H1 (cell line): ENCODE measurements at regions not wholly inside any gene's neighbourhood (a gene's known extent, or its start where the extent isn't known, plus 50 kb on each side); places are given as distances from the start of the nearest gene placed in this dataset.

Experiments used
- CTCF ChIA-PET: fragments of 300-600 bp; sonication (Branson Sonifier 250); formaldehyde crosslinking; loops from one replicate; lab custom pipeline; 2021; ENCODE audit not compliant: partially characterized antibody; lab: Charles Lee
- POLR2A ChIA-PET: fragments of 300-600 bp; sonication (Branson Sonifier 250); formaldehyde crosslinking; loops from one replicate; lab custom pipeline; 2021; ENCODE audit warnings: inconsistent platforms; ENCODE audit not compliant: partially characterized antibody; lab: Charles Lee
- DNase-seq, 2 experiments: peaks; one replicate each; pipeline versions ENCODE4 v3.0.0 to v3.0.0-alpha.2; 2010 to 2022; ENCODE audit warnings: low spot score in 2 of 2, low read depth in 1 of 2, mixed read lengths in 1 of 2
- FAIRE-seq: peaks from 2 replicates; lab custom pipeline; 2011; peaks lifted over from hg19 to GRCh38; lab: Jason Lieb, UNC
- H2AFZ ChIP-seq: 2 replicates; pipeline ENCODE4 v1.8.1; 2012; ENCODE audit warnings: low read length, inconsistent platforms
- H2AK5ac ChIP-seq: 2 replicates; pipeline ENCODE4 v1.6.1; 2013; ENCODE audit warnings: low read depth, low read length
- H2BK120ac ChIP-seq: replicated peaks from 2 replicates; pipeline ENCODE3; 2013; ENCODE audit warnings: low read depth, low read length, inconsistent platforms
- H2BK12ac ChIP-seq: 2 replicates; pipeline ENCODE4 v1.6.1; 2013; ENCODE audit warnings: low read depth, low read length
- H2BK15ac ChIP-seq: 2 replicates; pipeline ENCODE4 v1.6.1; 2013; ENCODE audit warnings: low read length
- H2BK20ac ChIP-seq: 2 replicates; pipeline ENCODE4 v1.6.1; 2013; ENCODE audit warnings: low read length
- H2BK5ac ChIP-seq: 2 replicates; pipeline ENCODE4 v1.6.1; 2013; ENCODE audit warnings: low read depth, low read length
- H3K14ac ChIP-seq: 2 replicates; pipeline ENCODE4 v1.6.1; 2013; ENCODE audit warnings: inconsistent platforms; ENCODE audit not compliant: insufficient read length
- H3K18ac ChIP-seq: 2 replicates; pipeline ENCODE4 v1.6.1; 2013; ENCODE audit warnings: low read length; ENCODE audit errors: extremely low read depth
- H3K23ac ChIP-seq: 2 replicates; pipeline ENCODE4 v1.6.1; 2013; ENCODE audit warnings: inconsistent platforms; ENCODE audit not compliant: insufficient read length
- H3K23me2 ChIP-seq: 2 replicates; pipeline ENCODE4 v1.6.1; 2013; ENCODE audit warnings: low read depth, low read length
- H3K27ac ChIP-seq: 2 replicates; pipeline ENCODE4 v1.6.1; 2011; ENCODE audit warnings: low read depth, low read length, inconsistent platforms
- H3K27me3 ChIP-seq, 4 experiments: replicated peaks in 1 of 4; 1 replicate in 1 of 4; 2 replicates in 3 of 4; pipeline versions ENCODE4 v1.6.1 to v1.8.1; 2011 to 2013; ENCODE audit warnings: low read length in 3 of 4, mild to moderate bottlenecking in 3 of 4, inconsistent platforms in 2 of 4, mixed read lengths in 2 of 4, moderate library complexity in 1 of 4; ENCODE audit not compliant: control insufficient read depth in 3 of 4, insufficient read depth in 3 of 4; ENCODE audit errors: extremely low read depth in 1 of 4
- H3K36me3 ChIP-seq, 4 experiments: 2 replicates each; pipeline versions ENCODE4 v1.6.1 to v1.8.1; 2011 to 2013; ENCODE audit warnings: mild to moderate bottlenecking in 4 of 4, low read length in 3 of 4, moderate library complexity in 2 of 4, control low read depth in 1 of 4, inconsistent platforms in 1 of 4; ENCODE audit not compliant: insufficient read depth in 4 of 4, control insufficient read depth in 2 of 4
- H3K4ac ChIP-seq: replicated peaks from 2 replicates; pipeline ENCODE3; 2013; ENCODE audit warnings: low read length, low read depth, mixed read lengths, inconsistent platforms; ENCODE audit not compliant: insufficient read length
- H3K4me1 ChIP-seq, 4 experiments: replicated peaks in 1 of 4; 1 replicate in 1 of 4; 2 replicates in 3 of 4; pipeline versions ENCODE4 v1.6.1 to v1.8.1; 2011 to 2013; ENCODE audit warnings: low read length in 3 of 4, inconsistent platforms in 2 of 4, mixed read lengths in 1 of 4; ENCODE audit not compliant: insufficient read depth in 4 of 4, control insufficient read depth in 3 of 4
- H3K4me2 ChIP-seq, 2 experiments: 2 replicates each; pipeline versions ENCODE4 v1.6.1 to v1.8.1; 2011 to 2013; ENCODE audit warnings: low read depth in 2 of 2, low read length in 2 of 2, control low read depth in 1 of 2, inconsistent platforms in 1 of 2, mild to moderate bottlenecking in 1 of 2; ENCODE audit not compliant: insufficient read depth in 1 of 2
- H3K4me3 ChIP-seq, 4 experiments: fragments of 200-600, 300-600 bp in 1 of 4; sonication (generic), shearing (Covaris generic), sonication (Bioruptor Twin) in 1 of 4; 2 replicates each; pipeline versions ENCODE4 v1.5.1 to v1.8.1; 2011 to 2016; ENCODE audit warnings: low read length in 4 of 4, low read depth in 3 of 4, control low read depth in 2 of 4, inconsistent platforms in 2 of 4, mild to moderate bottlenecking in 2 of 4, mixed read lengths in 1 of 4, moderate library complexity in 1 of 4; ENCODE audit not compliant: insufficient read depth in 2 of 4; ENCODE audit errors: extremely low read depth in 1 of 4
- H3K56ac ChIP-seq: replicated peaks from 2 replicates; pipeline ENCODE3; 2013; ENCODE audit warnings: low read depth, mild to moderate bottlenecking, mixed read lengths, low read length, inconsistent platforms; ENCODE audit not compliant: insufficient read length
- H3K79me1 ChIP-seq: 2 replicates; pipeline ENCODE4 v1.6.1; 2013; ENCODE audit warnings: low read depth, low read length, control low read depth
- H3K79me2 ChIP-seq, 2 experiments: 2 replicates each; pipeline versions ENCODE4 v1.6.1 to v1.8.1; 2012 to 2013; ENCODE audit warnings: low read length in 2 of 2, mild to moderate bottlenecking in 2 of 2, inconsistent platforms in 1 of 2; ENCODE audit not compliant: insufficient read depth in 2 of 2, control insufficient read depth in 1 of 2
- H3K9ac ChIP-seq, 4 experiments: replicated peaks in 1 of 4; 1 replicate in 1 of 4; 2 replicates in 3 of 4; pipeline versions ENCODE4 v1.6.1 to v1.8.1; 2011 to 2013; ENCODE audit warnings: low read depth in 3 of 4, low read length in 3 of 4, control low read depth in 2 of 4, mild to moderate bottlenecking in 2 of 4, moderate library complexity in 2 of 4, inconsistent platforms in 1 of 4; ENCODE audit errors: extremely low read depth in 1 of 4
- H3K9me3 ChIP-seq, 2 experiments: 2 replicates each; pipeline versions ENCODE4 v1.6.1 to v1.8.1; 2012 to 2013; ENCODE audit warnings: mild to moderate bottlenecking in 2 of 2, moderate library complexity in 2 of 2, control low read depth in 1 of 2, inconsistent platforms in 1 of 2, low read depth in 1 of 2, low read length in 1 of 2, mixed read lengths in 1 of 2; ENCODE audit not compliant: insufficient read depth in 2 of 2
- H4K20me1 ChIP-seq, 2 experiments: replicated peaks in 1 of 2; 2 replicates each; pipeline versions ENCODE3 to v1.8.1; 2011 to 2013; ENCODE audit warnings: inconsistent platforms in 2 of 2, low read length in 2 of 2, mild to moderate bottlenecking in 1 of 2; ENCODE audit not compliant: insufficient read depth in 2 of 2, control insufficient read depth in 1 of 2
- H4K5ac ChIP-seq: 2 replicates; pipeline ENCODE4 v1.6.1; 2013; ENCODE audit warnings: low read length, low read depth, mixed read lengths, inconsistent platforms; ENCODE audit not compliant: insufficient read length
- H4K8ac ChIP-seq: 2 replicates; pipeline ENCODE4 v1.8.0; 2013; ENCODE audit warnings: mild to moderate bottlenecking, moderate library complexity, low read length, inconsistent platforms; ENCODE audit not compliant: insufficient read depth; ENCODE audit errors: extremely low read depth
- H4K91ac ChIP-seq: replicated peaks from 2 replicates; pipeline ENCODE3; 2013; ENCODE audit warnings: low read length, mixed read lengths, inconsistent platforms; ENCODE audit not compliant: insufficient read length
- SP1 ChIP-seq: IDR thresholded peaks from 2 replicates; pipeline ENCODE4 v1.6.1; 2011; ENCODE audit warnings: low read depth, low read length
- TEAD4 ChIP-seq: IDR thresholded peaks from 2 replicates; pipeline ENCODE4 v1.6.1; 2012; ENCODE audit warnings: low read depth, low read length, inconsistent platforms, mixed read lengths
- WGBS, 2 experiments: shearing (Covaris generic) in 1 of 2; methylation state at CpG; one replicate each; pipeline versions ENCODE4 v1.1.6 to v1.1.7; 2013 to 2015; ENCODE audit warnings: low lambda C conversion rate in 2 of 2, mixed read lengths in 2 of 2, inconsistent platforms in 1 of 2, low coverage in 1 of 2, missing lambda C conversion rate in 1 of 2; ENCODE audit not compliant: insufficient replicate concordance in 2 of 2, insufficient coverage in 1 of 2, insufficient read length in 1 of 2; ENCODE audit errors: extremely low coverage in 1 of 2, missing lambda C conversion rate in 1 of 2; 5-methylcytosine and 5-hydroxymethylcytosine counted together

GRCh38 chr11:128405714-128406662 lies 181.4 kb downstream of the ETS1 start:
- 92% methylated on average over 8 of the region's 8 CpGs; no CpG with 5 or more reads in 1 of the 2 experiments for WGBS, 2 experiments
- Histone ChIP-seq H3K23me2 (no peaks in the 10 kb centered on the region), H3K23ac (no peak overlapping the region), H2BK15ac (no peak overlapping the region), H3K27ac (no peak overlapping the region), H2AK5ac (no peak overlapping the region), H4K91ac (no peak overlapping the region), H3K36me3 (no peaks in the 10 kb centered on the region), H3K27me3 (no peaks in the 10 kb centered on the region), H2BK12ac (no peak overlapping the region), H3K4me1 (no peaks in the 10 kb centered on the region), H2BK5ac (no peak overlapping the region), H2BK120ac (no peak overlapping the region), H3K9ac (no peak overlapping the region), H3K9me3 (no peaks in the 10 kb centered on the region), H3K4ac (no peak overlapping the region), H3K14ac (no peak overlapping the region), H3K79me1 (no peaks in the 10 kb centered on the region), H3K4me3 (no peak overlapping the region), H3K18ac (no peak overlapping the region), H2BK20ac (no peak overlapping the region), H4K5ac (no peak overlapping the region), H2AFZ (no peak overlapping the region), H4K20me1 (no peaks in the 10 kb centered on the region), H3K4me2 (no peak overlapping the region), H3K56ac (no peak overlapping the region), H4K8ac (no peak overlapping the region), H3K79me2 (no peaks in the 10 kb centered on the region)
- ChIA-PET POLR2A (no interaction called here), CTCF (interaction anchor here (0.9 to 1.7 kb wide), 6 partner anchors 15 to 224 kb away, joined by 3 to 4 read pairs (median 4); no protein-coding TSS in a partner anchor)
- DNase-seq (no peak), FAIRE-seq (no peak)
- TF ChIP-seq SP1, result no peak
- 0 out of 2 replicates have a peak, but pooled peaks have one; percentile 12 for TF ChIP-seq TEAD4
